Testis (tissue), 2 donors: ENCODE measurements at regions not wholly inside any gene's neighbourhood (a gene's known extent, or its start where the extent isn't known, plus 50 kb on each side); places are given as distances from the start of the nearest gene placed in this dataset.

Source experiments
- DNase-seq: peaks from one replicate; pipeline ENCODE4 v3.0.0-alpha.2; 2019
- H3K27ac ChIP-seq, 2 donors: fragments of 200-600 bp; sonication (generic); one replicate each; pipeline ENCODE4 v1.5.1; 2019
- H3K27me3 ChIP-seq: fragments of 200-600 bp; sonication (generic); one replicate; pipeline ENCODE4 v1.5.1; 2019
- H3K36me3 ChIP-seq: fragments of 200-600 bp; sonication (generic); one replicate; pipeline ENCODE4 v1.5.1; 2017; ENCODE audit warnings: low read depth; ENCODE audit errors: missing control alignments
- H3K4me1 ChIP-seq: fragments of 200-600 bp; sonication (generic); one replicate; pipeline ENCODE4 v1.5.1; 2019
- H3K4me3 ChIP-seq, 2 donors: fragments of 200-600 bp; sonication (generic); one replicate each; pipeline ENCODE4 v1.5.1; 2017 to 2019
- H3K9me3 ChIP-seq: fragments of 200-600 bp; sonication (generic); one replicate; pipeline ENCODE4 v1.5.1; 2017
- CTCF ChIP-seq, 3 experiments: fragments of 450-650 bp in 2 of 3; fragments of 200-600 bp in 1 of 3; sonication (generic) in 1 of 3; IDR thresholded peaks; one replicate each; pipeline ENCODE4 v1.5.1; 2016 to 2019; ENCODE audit warnings: antibody characterized with exemption in 3 of 3, mild to moderate bottlenecking in 2 of 3, moderate library complexity in 1 of 3
- POLR2A ChIP-seq: fragments of 450-650 bp; IDR thresholded peaks from one replicate; pipeline ENCODE4 v1.6.1; 2017; ENCODE audit warnings: antibody characterized with exemption, mild to moderate bottlenecking, moderate library complexity
- WGBS, 2 donors: methylation state at CpG; one replicate each; pipeline ENCODE4 v1.1.5; 2018; 5-methylcytosine and 5-hydroxymethylcytosine counted together
- intact Hi-C: fragments of 100-400 bp; cut with DNase I; formaldehyde crosslinking; loops from one replicate; pipeline ENCODE4 v1.15.1; 2023; ENCODE audit warnings: low total_unique reads

GRCh38 chr5:167849874-167850273 lies 441.6 kb upstream of the WWC1 start:
- WGBS, 2 donors: 71 to 93% methylated on average over 4 of the region's 4 CpGs

GRCh38 chr5:167850911-167851310 lies 440.5 kb upstream of the WWC1 start:
- intact Hi-C loops: no loop called here
- WGBS, 2 donors: 48 to 59% methylated on average over 2 of the region's 2 CpGs
- H3K4me3 ChIP-seq: no peak overlapping the region
- no peaks in the 10 kb centered on the region for H3K9me3 ChIP-seq
- TF ChIP-seq CTCF (IDR thresholded peaks at IDR 0.05): no peak
- no peak for TF ChIP-seq POLR2A
- DNase-seq: no peak
- no peaks in the 10 kb centered on the region for H3K27me3 ChIP-seq
- H3K4me1 ChIP-seq: no peaks in the 10 kb centered on the region
- H3K27ac ChIP-seq: no peak overlapping the region
- H3K36me3 ChIP-seq: no peaks in the 10 kb centered on the region

More at GRCh38 chr5:167849874-167850273, 441.6 kb upstream of the WWC1 start:
- H3K4me3 ChIP-seq: no peak overlapping the region
- intact Hi-C loops: no loop called here
- H3K9me3 ChIP-seq: no peaks in the 10 kb centered on the region
- H3K36me3 ChIP-seq: no peaks in the 10 kb centered on the region
- H3K27me3 ChIP-seq: no peaks in the 10 kb centered on the region
- H3K4me1 ChIP-seq: no peaks in the 10 kb centered on the region
- TF ChIP-seq POLR2A (no peak), CTCF (IDR thresholded peaks at IDR 0.05) (no peak)
- DNase-seq: no peak
- no peak overlapping the region for H3K27ac ChIP-seq

- no peaks in the 10 kb centered on the region for H3K36me3 ChIP-seq
- TF ChIP-seq POLR2A (no peak), CTCF (IDR thresholded peaks at IDR 0.05) (no peak)
- no peaks in the 10 kb centered on the region for H3K9me3 ChIP-seq
- H3K27me3 ChIP-seq: no peaks in the 10 kb centered on the region
- WGBS, 2 donors: 68 to 74% methylated on average over 5 of the region's 5 CpGs
- intact Hi-C loops: no loop called here
- no peak for DNase-seq
- no peak overlapping the region for H3K27ac ChIP-seq
- no peak overlapping the region for H3K4me3 ChIP-seq
- H3K4me1 ChIP-seq: no peaks in the 10 kb centered on the region
Observed at GRCh38 chr5:167851416-167851815, 440.0 kb upstream of the WWC1 start.

DNA sequence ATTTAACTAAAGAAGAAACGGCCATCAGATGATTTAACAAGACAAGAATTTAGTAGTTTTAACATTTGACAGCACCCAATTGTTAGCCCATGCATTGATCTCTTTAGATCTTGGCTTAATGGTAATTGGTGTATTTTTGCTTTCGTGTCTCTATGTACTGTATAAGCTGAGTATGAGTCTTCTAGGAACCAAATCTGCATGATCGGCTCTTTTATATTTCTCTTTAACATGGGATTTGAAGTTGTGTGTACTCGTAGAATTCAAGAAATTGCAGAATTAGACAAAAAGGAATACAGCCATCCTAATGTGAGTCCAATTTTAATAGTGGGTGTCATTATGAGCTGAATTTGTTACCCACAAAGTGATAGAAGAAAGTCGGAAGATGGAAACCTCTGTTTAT lies 438.9 kb upstream of the WWC1 start:
- WGBS, 2 donors: 75 to 82% methylated on average over 5 of the region's 5 CpGs
- no peaks in the 10 kb centered on the region for H3K27me3 ChIP-seq
- no peaks in the 10 kb centered on the region for H3K9me3 ChIP-seq

More for the DNA sequence above, 438.9 kb upstream of the WWC1 start:
- intact Hi-C loops: no loop called here
- H3K4me3 ChIP-seq: no peak overlapping the region
- no peaks in the 10 kb centered on the region for H3K4me1 ChIP-seq
- DNase-seq: no peak
- TF ChIP-seq CTCF (IDR thresholded peaks at IDR 0.05): no peak
- no peak for TF ChIP-seq POLR2A
- no peak overlapping the region for H3K27ac ChIP-seq
- H3K36me3 ChIP-seq: no peaks in the 10 kb centered on the region
